AG04450 (cell line): ENCODE measurements at regions not wholly inside any gene's neighbourhood (a gene's known extent, or its start where the extent isn't known, plus 50 kb on each side); places are given as distances from the start of the nearest gene placed in this dataset.

Source experiments
- CTCF ChIA-PET: fragments of 300-600, 350-600 bp; formaldehyde crosslinking; extraction: SDS; loops from one replicate; lab custom pipeline; 2022; ENCODE audit warnings: antibody characterized with exemption, inconsistent platforms; lab: Charles Lee
- POLR2A ChIA-PET: fragments of 350-600 bp; formaldehyde crosslinking; extraction: SDS; loops from one replicate; lab custom pipeline; 2021; ENCODE audit warnings: antibody characterized with exemption, inconsistent platforms; lab: Yijun Ruan, JAX
- DNase-seq: peaks from one replicate; pipeline ENCODE4 v3.0.0-alpha.2; 2011; ENCODE audit warnings: low read depth, low spot score
- H3K27ac ChIP-seq: one replicate; pipeline ENCODE4 v1.5.1; 2012; ENCODE audit warnings: low read depth, low read length, control low read depth
- H3K27me3 ChIP-seq: one replicate; pipeline ENCODE4 v1.6.0; 2012; ENCODE audit warnings: low read length; ENCODE audit not compliant: control insufficient read depth, insufficient read depth
- H3K4me3 ChIP-seq: 2 replicates; pipeline ENCODE4 v1.5.1; 2011; ENCODE audit warnings: mild to moderate bottlenecking, low read depth, low read length, control low read depth
- H3K9me3 ChIP-seq: 2 replicates; pipeline ENCODE4 v1.5.1; 2012; ENCODE audit warnings: low read length; ENCODE audit not compliant: control insufficient read depth, insufficient read depth
- TF ChIP-seq, protein P1 (sequence below): IDR thresholded peaks from 2 replicates; pipeline ENCODE4 v1.5.1; 2011; ENCODE audit warnings: low read depth, low read length, control low read depth, inconsistent platforms

DNA sequence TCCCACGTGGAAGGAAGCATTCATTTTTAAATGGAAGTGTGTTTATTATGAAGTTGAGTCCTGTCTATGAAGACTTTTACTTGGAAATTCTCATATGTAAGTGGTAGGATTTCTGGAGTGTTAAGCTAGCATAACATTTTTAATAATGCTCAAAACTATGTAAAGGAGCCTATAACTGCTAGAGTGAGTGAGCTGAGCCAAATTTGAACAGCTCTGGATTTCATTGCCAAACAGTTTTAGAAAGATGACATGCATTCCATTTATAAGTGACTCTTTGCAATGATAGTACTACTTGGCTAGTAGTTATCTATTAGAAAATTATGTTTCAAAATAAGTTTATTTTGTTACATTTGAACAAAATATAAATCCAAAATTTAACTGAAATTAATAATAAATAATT lies 721.2 kb downstream of the LUZP2 start:
- H3K9me3 ChIP-seq = no peaks in the 10 kb centered on the region
- TF ChIP-seq, protein P1, sequence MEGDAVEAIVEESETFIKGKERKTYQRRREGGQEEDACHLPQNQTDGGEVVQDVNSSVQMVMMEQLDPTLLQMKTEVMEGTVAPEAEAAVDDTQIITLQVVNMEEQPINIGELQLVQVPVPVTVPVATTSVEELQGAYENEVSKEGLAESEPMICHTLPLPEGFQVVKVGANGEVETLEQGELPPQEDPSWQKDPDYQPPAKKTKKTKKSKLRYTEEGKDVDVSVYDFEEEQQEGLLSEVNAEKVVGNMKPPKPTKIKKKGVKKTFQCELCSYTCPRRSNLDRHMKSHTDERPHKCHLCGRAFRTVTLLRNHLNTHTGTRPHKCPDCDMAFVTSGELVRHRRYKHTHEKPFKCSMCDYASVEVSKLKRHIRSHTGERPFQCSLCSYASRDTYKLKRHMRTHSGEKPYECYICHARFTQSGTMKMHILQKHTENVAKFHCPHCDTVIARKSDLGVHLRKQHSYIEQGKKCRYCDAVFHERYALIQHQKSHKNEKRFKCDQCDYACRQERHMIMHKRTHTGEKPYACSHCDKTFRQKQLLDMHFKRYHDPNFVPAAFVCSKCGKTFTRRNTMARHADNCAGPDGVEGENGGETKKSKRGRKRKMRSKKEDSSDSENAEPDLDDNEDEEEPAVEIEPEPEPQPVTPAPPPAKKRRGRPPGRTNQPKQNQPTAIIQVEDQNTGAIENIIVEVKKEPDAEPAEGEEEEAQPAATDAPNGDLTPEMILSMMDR = no peak
- ChIA-PET POLR2A (no interaction called here), CTCF (no interaction called here)
- H3K27me3 ChIP-seq = no peaks in the 10 kb centered on the region
- H3K27ac ChIP-seq = no peak overlapping the region
- H3K4me3 ChIP-seq = no peak overlapping the region
- no peak for DNase-seq

DNA sequence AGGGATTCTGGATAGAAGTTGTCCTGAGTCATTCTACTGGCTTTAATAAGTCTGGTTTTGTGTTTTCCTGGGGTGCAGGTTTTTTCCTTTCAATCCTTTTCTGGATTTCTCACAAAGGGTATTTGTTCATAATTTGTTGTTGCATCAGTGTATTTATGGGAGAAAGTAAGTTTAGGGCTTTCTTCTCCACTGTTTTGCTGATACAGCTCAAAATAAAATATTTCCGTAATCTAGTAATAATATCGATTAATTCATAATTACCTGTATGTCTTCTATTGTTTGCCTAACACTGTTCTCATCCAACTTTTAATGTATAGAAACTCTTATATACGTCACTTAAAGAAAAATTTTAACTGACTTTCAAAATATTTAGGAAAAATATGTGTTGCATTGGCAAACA lies 728.2 kb downstream of the LUZP2 start:
- TF ChIP-seq, protein P1 = no peak
- CTCF ChIA-PET = no interaction called here
- Histone ChIP-seq H3K9me3 (no peaks in the 10 kb centered on the region), H3K4me3 (no peak overlapping the region), H3K27me3 (no peaks in the 10 kb centered on the region), H3K27ac (no peak overlapping the region)
- POLR2A ChIA-PET = no interaction called here
- DNase-seq = no peak

DNA sequence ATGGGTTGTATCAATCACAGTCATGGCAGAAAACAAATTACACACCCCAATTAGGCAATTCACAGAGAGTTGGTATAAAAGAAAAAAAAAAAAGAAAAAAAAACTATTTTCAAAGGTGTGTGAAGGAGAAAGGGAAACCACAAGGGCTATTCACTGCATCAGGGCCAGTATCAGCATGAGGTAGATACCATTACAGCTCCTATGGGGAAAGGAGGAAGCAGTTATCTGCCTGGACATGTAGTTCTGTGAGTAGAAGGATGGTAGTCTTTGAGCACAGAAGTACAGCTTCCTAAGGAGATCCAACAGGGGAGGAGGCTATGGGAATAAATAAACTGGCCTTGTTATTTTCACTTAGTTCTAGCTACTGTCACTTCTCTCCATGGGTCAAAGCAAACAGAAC lies 746.1 kb downstream of the LUZP2 start:
- POLR2A ChIA-PET = no interaction called here
- Histone ChIP-seq H3K9me3 (no peaks in the 10 kb centered on the region), H3K4me3 (no peak overlapping the region), H3K27ac (no peak overlapping the region), H3K27me3 (no peaks in the 10 kb centered on the region)
- CTCF ChIA-PET = interaction anchor here (0.7 kb wide), 1 partner anchor 15 kb away, joined by 3 read pairs; no protein-coding TSS in a partner anchor
- TF ChIP-seq, protein P1 = no peak
- no peak for DNase-seq

DNA sequence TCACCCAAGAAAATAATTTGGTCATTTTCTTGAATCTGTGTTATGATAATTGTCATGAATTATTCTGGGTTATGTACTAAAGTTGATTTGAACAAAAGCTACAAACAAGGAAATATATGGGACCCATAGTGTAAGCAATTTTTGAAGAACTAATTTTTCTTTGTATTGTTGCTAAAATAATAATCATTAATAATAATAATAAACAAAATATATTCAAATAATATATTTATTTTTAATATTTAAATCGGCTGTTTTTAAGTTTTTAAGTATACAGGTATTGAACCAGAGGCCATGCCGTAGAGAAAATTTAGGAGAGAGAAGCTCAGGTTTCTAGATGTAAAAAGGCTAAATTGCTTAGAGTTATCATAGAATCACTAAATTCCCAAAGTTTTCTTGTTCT lies 747.3 kb downstream of the LUZP2 start:
- TF ChIP-seq, protein P1 = no peak
- Histone ChIP-seq H3K4me3 (no peak overlapping the region), H3K9me3 (no peaks in the 10 kb centered on the region), H3K27ac (no peak overlapping the region), H3K27me3 (no peaks in the 10 kb centered on the region)
- ChIA-PET CTCF (no interaction called here), POLR2A (no interaction called here)
- DNase-seq = no peak

DNA sequence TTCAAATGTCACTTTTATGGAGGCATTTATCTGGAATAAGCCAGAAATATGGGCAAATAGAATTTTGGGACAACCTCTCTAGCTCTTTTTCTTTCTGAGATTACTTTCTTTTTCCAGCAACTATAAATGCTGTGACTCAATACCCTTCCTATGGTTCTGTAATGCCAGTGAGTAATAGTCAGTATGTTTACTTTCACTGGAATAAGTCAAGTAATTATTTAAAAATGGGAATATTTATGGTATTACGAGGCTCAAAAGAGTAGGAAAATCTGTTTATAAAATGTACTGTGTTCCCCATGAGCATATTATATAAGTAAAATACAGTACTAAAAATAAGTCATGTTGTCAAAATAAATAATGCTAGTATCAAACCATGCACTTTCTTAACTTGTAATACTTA lies 750.5 kb downstream of the LUZP2 start:
- Histone ChIP-seq H3K4me3 (no peak overlapping the region), H3K27me3 (no peaks in the 10 kb centered on the region), H3K27ac (no peak overlapping the region), H3K9me3 (no peaks in the 10 kb centered on the region)
- ChIA-PET CTCF (no interaction called here), POLR2A (no interaction called here)
- peak; percentile 33 for DNase-seq
- TF ChIP-seq, protein P1 = no peak
